Posterior cingulate gyrus (tissue), 11 donors: ENCODE measurements at regions not wholly inside any gene's neighbourhood (a gene's known extent, or its start where the extent isn't known, plus 50 kb on each side); places are given as distances from the start of the nearest gene placed in this dataset.
A peak's percentile ranks its signal among the peaks of the same experiment; 100 is the strongest.
"Not testable (repeated sequence)": the region's sequence is repeated elsewhere in the genome, so short reads cannot be mapped to it uniquely, and the experiment has no call there.

Experiments
- DNase-seq, 10 donors: peaks; one replicate each; pipeline versions ENCODE4 v3.0.0 to v3.0.0-alpha.2; 2020 to 2021; ENCODE audit warnings: mixed read lengths in 3 of 10
- intact Hi-C: fragments of 100-400 bp; cut with DNase I; formaldehyde crosslinking; loops from one replicate; pipeline ENCODE4 v1.15.1; 2023

DNA sequence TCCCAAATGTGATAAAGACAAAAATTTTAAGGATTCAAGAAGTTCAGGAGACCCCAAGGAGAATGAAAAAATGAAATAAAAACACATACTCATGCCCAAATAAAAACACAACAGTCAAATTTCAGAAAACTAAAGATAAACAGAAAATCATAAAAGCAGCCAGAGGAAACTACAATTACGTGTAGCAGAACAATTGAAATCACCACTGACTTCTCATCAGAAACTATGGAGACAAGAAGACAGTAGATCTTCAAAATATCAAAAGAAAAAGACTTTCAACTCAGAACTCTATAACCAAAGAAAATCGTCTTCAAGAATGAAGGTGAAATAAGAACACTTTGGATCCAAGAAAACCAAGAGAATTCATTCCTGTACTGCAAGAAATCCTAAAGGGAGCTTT is 54.9 kb downstream of the DIO3 start:
- DNase-seq, result no peak
- intact Hi-C loops, result no loop called here

DNA sequence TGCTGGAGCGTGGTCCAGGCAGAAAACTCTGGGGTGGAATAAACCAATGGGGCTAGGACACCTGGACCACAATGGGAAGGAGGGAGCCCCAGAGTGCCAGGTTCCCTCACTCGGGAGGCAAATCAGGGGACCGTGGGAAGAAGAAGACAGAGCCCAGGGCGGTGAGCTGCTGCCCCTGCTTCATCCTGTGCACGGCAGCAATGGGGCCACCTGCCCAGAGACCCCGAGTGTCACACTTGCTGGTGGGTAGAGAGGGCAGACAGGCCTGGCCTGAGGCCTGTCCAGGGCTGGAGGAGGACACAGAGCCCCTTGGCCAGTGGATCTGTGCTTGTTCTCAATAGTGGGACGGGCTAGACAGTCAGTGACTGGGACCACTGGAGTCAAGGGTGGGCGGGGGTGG is 58.2 kb downstream of the DIO3 start:
- DNase-seq, result peak in 1 of 10 donors; percentile 32
- intact Hi-C loops, result no loop called here

DNA sequence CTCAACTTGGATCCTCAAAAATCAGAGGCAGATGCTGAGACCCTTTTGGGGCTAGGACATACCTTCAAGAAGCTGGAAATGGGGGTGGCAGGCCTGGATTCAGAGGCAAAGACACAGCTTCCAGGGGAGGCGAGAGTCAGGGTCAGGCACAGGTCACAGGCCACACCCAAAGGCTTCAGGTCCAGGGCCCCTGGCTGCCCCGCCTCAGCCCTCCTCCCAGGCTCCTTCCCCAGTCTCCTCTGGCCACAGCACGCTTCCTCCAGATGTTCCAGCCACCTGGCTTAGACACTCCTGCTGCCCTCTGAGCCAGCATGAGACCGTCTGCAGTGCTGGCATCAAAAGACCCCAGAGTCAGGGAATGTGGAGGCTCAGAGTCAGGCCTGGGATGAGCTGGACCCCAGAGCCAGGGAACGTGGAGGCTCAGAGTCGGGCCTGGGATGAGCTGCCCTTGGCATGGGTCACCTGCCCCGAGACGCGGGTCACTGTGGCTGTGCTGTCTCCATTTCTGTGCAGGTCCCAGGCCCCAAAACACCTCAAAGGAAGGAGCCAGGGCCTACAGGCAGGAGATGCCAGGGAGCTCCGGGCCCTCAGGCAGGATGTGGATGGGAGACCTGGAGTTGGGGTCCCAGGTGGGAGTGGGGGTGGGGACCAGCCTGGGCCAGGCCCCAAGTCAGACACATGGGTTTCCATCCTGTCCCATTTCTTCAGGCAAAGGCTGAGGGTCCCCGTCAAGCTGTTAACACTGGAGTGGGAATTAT is 58.9 kb downstream of the DIO3 start:
- intact Hi-C loops, result loop anchor here (10.0 kb wide), 2 partner anchors 385 to 795 kb away; partner anchors contain the start of gene MEG3
- peak in 2 of 10 donors; percentile 48 to 70 for DNase-seq

DNA sequence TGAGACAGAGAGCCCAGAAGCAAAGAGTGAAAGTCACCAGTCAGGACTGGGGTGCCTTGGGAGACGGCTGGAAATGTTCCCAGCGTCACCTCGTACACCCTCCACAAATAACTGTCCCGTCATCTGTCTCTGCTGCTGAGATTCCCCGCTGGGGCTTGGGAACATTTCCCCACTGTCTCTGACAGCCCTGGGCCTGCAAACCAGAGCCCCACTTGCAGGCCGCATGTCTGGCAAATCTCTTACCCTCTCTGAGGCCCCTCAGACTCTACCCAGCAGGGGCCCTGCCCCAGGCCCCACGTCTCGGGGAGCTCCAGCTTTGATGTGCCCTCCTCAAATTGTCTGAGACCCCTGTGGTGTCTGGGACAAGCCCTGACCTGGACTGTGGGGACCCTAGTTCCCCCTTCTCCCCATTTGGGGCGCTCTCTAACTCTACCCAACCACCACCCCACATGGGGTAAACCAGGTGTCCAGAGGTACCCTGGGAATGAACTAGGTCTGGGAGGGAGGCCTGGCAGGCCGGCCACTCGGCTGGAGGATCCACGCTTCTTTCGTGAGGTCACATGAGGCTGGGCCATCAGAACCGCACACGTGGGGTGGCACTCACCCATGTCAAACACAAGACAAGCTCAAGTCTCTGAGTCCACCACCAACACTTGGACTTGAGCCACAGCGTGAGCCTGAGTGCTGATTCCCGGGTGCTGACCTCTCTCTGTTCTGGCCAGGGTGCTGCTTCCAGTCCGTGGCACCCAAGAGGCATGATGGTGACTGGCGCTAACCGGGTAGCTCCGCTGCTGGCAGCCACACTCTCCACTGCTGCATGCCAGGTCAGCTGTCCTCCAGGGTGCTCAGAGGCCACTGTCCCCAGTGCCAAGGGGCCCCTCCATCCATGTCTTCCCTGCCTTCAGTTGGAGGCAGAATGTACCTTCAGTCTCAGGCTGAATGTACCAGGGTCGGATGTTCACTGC is 59.8 kb downstream of the DIO3 start:
- intact Hi-C loops, result loop anchor here (10.0 kb wide), 2 partner anchors 386 to 796 kb away; partner anchors contain the start of gene MEG3
- DNase-seq, result peak in 2 of 10 donors; percentile 69 to 77

DNA sequence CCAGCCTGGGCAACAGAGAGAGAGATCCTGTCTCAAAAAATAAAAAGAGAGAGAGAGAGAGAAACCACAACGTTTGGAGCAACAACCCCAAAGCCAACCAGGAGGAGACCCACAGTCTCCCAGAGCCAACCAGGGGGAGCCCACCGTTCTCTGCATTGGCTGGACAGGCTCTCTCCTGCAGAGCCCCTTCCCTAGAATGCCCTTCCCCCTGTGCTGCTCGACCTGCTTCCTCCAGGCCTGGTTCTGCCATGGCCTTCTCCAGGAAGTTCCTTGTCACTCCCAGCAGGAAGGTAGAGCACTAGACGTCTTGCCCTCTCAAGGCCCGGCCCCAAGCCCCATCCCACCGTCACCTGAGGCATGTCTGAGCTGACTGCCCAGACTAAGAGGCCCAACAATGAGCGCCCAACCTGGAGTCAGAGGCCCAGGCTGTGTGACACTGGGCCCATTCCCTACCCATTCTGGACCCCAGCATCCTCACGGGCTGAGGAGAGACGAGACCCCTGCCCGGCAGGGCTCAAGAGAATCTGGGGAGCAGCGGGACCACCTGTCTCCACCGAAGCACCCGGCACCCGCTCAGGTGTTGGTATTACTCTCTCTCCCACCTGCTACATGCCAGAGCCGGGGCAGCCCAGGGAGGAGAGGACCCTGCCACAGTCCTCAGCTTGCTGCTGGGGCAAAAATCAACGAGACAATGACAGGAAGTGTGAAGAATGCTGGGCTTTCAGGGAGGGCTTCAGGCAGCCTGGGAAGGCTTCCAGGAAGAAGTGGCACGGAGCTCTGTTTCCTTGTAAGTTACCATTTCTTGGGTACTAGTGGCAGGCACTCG is 61.2 kb downstream of the DIO3 start:
- intact Hi-C loops, result loop anchor here (10.0 kb wide), 2 partner anchors 388 to 798 kb away; partner anchors contain the start of gene MEG3
- peak in 2 of 10 donors; percentile 49 to 67 for DNase-seq

DNA sequence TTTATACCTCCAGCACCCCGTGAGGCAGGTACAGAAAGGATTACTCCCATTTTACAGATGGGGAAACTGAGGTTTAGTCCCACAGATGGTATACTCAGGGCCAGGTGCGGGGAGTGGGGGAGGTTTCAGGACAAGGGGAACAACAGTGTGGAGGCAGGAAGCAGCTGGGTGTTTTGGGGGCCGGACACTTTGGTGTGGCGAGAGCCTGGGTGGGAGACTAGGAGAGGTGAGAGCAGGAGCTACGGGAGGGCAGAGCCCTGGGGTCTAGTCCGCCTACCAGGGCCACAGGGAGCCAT is 61.7 kb downstream of the DIO3 start:
- intact Hi-C loops, result loop anchor here (10.0 kb wide), 2 partner anchors 388 to 798 kb away; partner anchors contain the start of gene MEG3
- peak in 2 of 10 donors; percentile 69 to 79 for DNase-seq

DNA sequence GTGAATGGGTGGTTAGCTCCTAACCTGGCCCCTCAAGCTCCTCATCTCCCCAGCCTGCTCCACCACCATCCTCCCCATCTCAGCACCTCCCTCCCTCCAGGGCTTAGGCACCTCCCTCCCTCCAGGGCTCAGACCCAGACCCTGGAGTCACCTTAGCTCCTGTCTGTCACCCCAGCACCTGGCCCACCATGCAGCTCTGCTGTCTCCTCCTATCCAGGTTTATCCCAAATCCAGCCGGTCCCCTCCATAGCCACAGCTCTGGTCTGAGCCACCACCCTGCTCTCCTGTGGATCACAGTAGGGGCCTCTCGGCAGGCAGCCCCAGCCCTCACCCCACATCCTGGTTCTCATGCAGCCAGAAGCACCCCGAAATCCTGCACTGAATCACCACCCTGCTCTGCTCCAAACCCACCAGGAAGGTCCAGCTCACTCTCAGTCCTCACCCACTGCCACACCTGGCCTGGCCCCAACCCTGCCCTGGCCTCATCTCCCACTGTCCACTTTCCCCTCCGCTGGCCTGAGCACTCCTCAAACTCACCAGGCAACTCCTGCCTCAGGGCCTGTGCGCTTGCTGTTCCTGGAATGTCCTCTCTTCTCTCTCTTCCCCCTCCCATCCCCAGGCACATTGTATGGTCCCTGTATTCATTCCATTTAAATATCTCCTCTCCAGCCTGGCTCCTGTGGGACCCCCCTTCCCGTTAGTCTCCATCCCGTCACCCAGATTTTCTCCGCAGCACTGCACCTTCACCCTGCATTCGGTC is 62.6 kb downstream of the DIO3 start:
- peak in 2 of 10 donors; percentile 42 to 63 for DNase-seq
- intact Hi-C loops, result loop anchor here (10.0 kb wide), 2 partner anchors 389 to 799 kb away; partner anchors contain the start of gene MEG3

DNA sequence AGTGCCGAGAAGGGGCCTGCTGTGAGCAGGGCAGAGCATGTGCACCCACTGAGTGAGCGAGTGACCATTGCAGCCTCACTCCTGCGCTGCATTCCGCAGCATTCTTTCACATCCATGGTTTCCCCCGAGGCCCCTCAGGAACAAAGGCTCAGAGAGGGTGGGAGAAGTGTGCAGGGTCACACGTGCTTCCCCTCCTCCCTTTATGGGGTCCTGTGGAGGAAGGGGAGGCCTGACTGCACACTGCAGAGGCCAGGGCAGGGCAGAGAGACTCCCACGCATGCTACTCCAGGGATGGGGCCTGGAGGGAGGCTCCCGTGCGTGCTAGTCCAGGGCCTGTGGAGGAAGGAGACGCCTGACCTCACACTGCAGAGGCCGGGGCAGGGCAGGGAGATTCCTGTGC is 63.2 kb downstream of the DIO3 start:
- intact Hi-C loops, result loop anchor here (10.0 kb wide), 2 partner anchors 390 to 800 kb away; partner anchors contain the start of gene MEG3
- peak in 2 of 10 donors; percentile 41 to 45 for DNase-seq

DNA sequence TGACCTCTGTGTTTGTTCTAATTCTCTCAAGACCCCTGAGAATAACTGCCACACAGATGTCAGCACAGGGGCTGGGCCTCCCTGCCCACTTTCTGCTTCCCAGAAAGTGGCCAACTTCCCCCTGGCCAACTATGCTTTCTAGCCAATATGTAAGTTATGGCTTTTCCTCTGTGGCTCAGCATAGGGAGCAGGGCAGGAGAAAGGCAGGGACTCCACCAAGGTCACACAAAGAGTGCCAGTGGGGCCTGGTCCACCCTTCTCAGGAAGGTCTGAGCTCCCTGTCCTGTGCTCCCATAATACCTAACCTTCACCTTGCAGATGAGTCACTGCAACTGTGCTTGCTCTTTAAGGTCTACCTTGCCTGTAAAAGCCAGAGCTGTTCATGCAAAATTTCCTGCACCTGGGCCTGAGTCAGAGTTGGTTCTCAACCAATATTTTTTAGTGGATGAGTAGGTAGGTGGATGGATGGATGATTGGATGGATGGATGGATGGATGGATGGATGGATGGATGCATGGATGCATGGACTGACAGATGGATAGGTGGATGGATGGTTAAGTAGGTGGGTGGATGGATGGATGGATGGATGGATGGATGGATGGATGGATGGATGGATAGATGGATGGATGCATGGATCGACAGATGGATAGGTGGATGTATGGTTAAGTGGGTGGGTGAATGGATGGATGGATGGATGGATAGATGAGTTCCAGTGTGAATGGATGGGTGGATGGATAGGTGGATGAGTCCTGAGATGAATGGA is 64.2 kb downstream of the DIO3 start:
- intact Hi-C loops, result loop anchor here (5.0 to 10.0 kb wide), 3 partner anchors 391 to 963 kb away; partner anchors contain the start of gene MEG3
- DNase-seq, result peak in 1 of 10 donors; percentile 67

DNA sequence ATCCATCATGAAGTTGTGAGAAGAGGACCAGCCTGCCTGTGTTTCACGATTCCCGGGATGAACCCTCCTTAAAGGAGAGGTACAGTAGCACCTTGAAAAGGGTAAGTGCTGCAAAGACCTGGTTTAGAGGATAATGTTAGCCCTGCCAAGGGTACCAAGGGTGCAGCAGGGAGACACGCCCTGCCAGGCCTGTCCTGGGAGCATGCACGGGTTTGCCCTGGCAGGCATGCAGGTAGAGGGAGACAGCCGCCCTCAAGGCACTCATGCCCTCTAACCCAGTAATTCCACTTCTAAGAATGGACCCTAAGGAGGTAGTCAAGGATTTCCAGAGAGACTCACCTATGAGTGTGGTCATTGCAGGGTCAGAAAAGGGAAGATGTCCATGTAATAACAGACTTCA is 65.0 kb downstream of the DIO3 start:
- DNase-seq, result peak in 1 of 10 donors; percentile 58
- intact Hi-C loops, result loop anchor here (5.0 to 10.0 kb wide), 3 partner anchors 392 to 964 kb away; partner anchors contain the start of gene MEG3

DNA sequence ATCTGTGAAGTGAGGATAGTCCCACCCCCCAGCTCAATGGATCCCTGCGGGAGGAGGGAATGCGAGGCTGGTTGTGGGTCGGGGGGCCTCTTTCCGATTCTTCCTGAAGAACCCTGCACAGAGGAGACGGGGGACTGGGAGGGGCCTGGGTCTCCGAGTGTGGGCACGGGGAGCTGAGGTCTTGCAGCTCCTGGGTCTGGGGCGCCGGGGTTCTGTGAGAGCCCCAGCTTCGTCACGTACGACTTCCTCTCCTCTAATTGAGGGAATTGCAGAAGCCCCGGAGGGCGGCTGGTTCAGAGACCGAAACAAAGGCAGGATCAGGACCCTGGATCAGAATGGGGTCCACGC is 66.6 kb downstream of the DIO3 start:
- intact Hi-C loops, result loop anchor here (1.0 to 10.0 kb wide), 4 partner anchors 393 to 1245 kb away; partner anchors contain the start of gene MEG3
- DNase-seq, result peak in 2 of 10 donors; percentile 26 to 79

DNA sequence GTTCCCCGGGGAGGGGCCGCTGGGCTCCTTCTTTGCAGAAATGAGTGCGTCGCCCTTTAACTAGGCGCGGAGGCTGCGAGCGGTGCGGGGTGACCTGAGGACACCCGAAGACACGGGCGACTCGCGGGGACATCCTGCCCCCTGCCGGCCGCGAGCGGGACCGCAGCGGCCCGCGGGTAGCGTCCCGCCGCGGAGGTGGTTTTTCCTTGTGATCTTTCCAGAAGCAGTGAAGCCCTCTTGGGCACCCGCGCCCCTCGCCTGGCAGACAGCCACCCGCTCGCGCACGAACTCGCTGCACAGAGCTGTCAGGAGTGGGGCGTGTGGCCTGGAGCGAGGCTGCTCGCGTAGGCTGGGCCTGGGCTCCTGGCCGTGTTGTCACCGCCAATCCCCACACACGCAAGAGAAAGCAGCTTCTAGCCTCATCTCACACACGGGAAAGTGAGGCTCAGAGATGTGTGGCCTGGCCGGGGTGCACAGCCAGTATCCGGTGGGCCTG is 67.2 kb downstream of the DIO3 start:
- peak; percentile 48 to 96 (median 77) for DNase-seq
- intact Hi-C loops, result loop anchor here (1.0 to 10.0 kb wide), 4 partner anchors 394 to 1245 kb away; partner anchors contain the start of gene MEG3

DNA sequence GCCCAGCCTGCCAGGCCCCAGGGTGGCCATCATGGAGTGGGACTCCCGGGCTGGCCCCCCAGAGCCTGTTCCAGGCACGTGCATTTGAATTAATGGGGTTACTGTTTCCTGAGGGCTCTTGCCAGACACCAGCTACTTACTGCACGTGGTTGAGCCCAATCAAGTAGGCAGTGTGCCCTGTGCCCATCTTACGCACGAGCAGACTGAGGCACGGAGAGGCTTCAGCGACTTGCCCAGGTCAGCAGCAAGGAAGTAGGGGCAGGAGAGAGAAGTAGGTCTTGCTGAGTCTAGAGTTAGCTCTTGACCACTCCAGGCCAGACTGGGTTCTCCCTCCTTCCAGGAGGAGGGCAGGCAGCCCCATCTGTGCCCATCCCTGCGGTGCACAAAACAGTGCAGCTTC is 67.7 kb downstream of the DIO3 start:
- intact Hi-C loops, result loop anchor here (1.0 to 10.0 kb wide), 4 partner anchors 394 to 1246 kb away; partner anchors contain the start of gene MEG3
- peak in 1 of 10 donors; percentile 13 for DNase-seq

DNA sequence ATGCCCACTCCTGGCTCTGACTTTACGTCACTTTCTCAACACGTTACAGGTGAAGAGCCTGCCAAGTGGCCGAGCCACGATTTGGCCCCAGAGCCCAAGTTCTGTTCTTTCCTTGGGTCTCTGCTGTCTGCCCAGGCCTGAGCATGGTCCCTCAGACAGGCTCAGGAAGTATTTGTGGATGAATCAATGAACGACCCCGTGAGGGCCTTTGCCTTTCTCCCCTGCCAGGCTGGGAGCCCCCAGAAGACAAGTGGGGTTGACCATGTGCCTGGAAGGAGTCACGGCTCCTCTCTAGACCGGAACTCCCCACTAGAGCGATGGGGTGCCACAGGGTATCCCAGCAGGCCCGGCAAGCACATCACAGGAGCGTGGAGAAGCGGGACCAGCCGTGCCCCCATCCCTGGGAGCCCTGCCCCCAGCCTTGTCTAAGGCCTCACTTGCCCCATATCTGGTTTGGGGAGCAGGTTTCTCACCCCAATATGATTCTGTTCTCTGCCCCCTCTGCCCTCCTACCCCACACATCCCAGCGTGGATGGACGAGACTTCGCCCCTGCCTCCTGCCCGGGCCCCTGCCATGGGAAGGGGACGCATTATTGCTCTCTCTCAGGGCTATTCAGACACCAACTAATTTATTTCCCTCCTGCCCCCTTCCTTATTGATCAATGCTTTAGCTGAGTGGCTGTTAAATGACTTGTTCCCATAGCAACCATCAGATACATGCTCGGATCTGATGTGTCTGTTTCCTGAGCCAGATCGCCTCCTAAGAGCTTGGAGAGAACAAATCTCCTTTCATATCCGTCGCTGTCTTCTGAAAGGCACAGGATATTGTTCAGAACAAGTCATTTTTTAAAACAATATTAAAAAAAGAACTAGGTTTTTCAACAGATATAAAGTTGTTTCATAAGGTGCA is 69.0 kb downstream of the DIO3 start:
- DNase-seq, result peak in 1 of 10 donors; percentile 73
- intact Hi-C loops, result no loop called here

DNA sequence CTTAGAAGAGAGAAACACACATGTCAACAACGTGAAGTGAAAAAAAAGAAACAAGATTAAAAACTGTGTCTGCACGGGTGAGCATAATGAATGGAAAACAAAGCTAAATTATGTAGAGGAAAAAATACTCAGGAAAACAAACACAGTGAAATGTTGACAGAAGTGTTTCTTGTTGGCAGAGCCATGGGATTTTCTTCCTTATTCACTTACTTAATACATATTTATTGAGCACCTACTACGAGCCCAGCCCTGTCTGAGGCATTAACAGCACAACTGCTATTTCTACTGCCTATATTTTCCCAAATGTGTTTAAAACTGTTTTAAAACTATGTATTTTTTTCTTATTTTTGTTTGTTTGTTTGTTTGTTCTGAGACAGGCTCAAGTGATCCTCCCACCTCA is 69.9 kb downstream of the DIO3 start:
- intact Hi-C loops, result no loop called here
- no peak for DNase-seq

DNA sequence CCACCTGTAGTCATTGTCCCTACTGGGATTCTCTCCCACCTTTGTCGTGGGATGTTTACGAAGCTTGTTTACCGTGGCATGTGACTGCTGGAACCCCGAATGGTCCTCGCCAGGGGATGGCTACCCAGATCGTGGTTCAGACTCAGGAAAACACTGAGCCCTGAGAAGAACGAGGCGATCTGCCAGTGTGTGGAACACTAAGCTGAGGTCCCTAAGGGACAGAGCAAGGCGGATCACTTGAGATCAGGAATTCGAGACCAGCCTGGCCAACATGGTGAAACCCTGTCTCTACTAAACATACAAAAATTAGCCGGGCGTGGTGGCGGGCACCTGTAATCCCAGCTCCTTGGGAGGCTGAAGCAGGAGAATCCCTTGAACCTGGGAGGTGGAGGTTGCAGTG is 70.7 kb downstream of the DIO3 start:
- intact Hi-C loops, result not testable (repeated sequence)
- peak in 1 of 10 donors; percentile 55 for DNase-seq

DNA sequence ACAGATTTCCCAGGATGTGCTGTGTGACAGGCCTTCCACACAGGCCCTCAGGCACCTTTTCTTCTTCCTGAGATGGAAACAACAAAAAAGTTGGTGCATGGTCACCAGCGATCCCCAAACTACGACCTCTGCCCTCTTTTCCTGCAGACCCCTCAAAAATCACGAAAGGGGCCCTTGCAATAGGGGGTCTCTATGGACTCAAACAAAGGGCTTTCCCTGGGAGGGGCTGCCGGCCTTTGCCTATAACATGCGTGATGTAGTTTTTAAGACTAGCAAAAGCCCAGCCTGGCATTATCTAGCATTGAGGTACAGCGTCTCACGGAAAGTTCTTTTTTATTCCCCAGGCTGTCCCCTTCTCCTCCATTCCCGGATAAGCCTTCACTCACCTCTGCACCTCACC is 71.2 kb downstream of the DIO3 start:
- DNase-seq, result no peak
- intact Hi-C loops, result no loop called here
